ENCODE measurements at regions not wholly inside any gene's neighbourhood (a gene's known extent, or its start where the extent isn't known, plus 50 kb on each side); places are given as distances from the start of the nearest gene placed in this dataset.

DNA sequence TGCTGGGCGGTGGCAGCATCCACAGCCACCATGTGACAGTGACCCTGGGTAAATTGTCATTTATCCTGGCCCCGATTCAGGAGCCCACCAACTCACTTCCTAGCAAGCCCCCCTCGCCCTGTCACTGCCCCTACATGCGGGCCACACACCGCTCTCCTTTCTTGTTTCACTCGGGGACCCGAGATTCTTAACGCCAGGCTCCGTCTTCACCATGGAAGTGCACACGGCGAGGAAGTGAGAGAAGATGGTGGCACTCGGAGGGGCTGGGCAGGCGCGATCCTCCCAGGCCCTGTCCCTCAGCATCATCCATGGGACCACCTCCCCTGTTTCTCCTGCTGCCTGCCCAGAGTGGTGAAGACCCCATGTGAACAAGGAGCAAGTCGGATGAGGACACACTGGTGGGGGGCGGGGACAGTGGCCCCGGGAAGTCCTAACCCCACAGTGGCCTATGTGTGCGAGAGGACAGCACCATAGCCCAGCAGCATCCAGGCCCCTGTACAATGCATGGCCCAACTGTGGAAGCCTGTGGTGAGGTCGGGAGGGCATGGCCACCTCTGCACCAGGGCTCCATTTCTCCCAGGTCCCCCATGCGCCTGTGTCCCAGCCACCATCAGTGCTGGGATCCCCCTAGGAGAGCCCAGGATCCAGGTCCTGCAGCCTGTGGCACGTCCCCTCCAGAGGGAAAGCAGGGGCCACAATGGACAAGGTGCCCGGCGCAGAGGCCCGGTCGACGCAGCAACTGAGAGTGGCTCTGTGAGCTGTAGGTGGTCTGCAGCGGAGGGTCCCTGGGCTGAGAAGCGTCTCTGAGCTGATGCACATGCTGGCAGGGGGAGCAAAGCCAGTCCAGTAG is 262.8 kb downstream of the BRD1 start:
- TF ChIP-seq, protein P1, sequence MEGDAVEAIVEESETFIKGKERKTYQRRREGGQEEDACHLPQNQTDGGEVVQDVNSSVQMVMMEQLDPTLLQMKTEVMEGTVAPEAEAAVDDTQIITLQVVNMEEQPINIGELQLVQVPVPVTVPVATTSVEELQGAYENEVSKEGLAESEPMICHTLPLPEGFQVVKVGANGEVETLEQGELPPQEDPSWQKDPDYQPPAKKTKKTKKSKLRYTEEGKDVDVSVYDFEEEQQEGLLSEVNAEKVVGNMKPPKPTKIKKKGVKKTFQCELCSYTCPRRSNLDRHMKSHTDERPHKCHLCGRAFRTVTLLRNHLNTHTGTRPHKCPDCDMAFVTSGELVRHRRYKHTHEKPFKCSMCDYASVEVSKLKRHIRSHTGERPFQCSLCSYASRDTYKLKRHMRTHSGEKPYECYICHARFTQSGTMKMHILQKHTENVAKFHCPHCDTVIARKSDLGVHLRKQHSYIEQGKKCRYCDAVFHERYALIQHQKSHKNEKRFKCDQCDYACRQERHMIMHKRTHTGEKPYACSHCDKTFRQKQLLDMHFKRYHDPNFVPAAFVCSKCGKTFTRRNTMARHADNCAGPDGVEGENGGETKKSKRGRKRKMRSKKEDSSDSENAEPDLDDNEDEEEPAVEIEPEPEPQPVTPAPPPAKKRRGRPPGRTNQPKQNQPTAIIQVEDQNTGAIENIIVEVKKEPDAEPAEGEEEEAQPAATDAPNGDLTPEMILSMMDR (IDR thresholded peaks at IDR 0.05), result no peak
- no peak for TF ChIP-seq POLR2A (IDR thresholded peaks at IDR 0.05)

Data from adrenal gland (tissue), 5 donors.